ENCODE measurements at regions not wholly inside any gene's neighbourhood (a gene's known extent, or its start where the extent isn't known, plus 50 kb on each side); places are given as distances from the start of the nearest gene placed in this dataset.

- H3K4me3 ChIP-seq (replicated peaks in 1 of 2; ENCODE audit: low read depth in 2 of 2, low read length in 2 of 2) = no peak overlapping the region
- no peak for TF ChIP-seq CTCF (IDR thresholded peaks at IDR 0.05; ENCODE audit: low read depth, low read length)
- DNase-seq (ENCODE audit: low read depth in 2 of 2) = no peak
These were observed 323.0 kb downstream of the C7orf25 start for GRCh38 chr7:42588876-42589275.

GRCh38 chr7:42587806-42588205 lies 324.1 kb downstream of the C7orf25 start:
- TF ChIP-seq CTCF (IDR thresholded peaks at IDR 0.05; ENCODE audit: low read depth, low read length) = no peak
- no peak for DNase-seq (ENCODE audit: low read depth in 2 of 2)
- H3K4me3 ChIP-seq (replicated peaks in 1 of 2; ENCODE audit: low read depth in 2 of 2, low read length in 2 of 2) = no peak overlapping the region

GRCh38 chr7:42580061-42580460 lies 331.8 kb downstream of the C7orf25 start:
- no peak overlapping the region for H3K4me3 ChIP-seq (replicated peaks in 1 of 2; ENCODE audit: low read depth in 2 of 2, low read length in 2 of 2)
- TF ChIP-seq CTCF (IDR thresholded peaks at IDR 0.05; ENCODE audit: low read depth, low read length) = no peak
- DNase-seq (ENCODE audit: low read depth in 2 of 2) = no peak

- no peak for TF ChIP-seq CTCF (IDR thresholded peaks at IDR 0.05; ENCODE audit: low read depth, low read length)
- no peak for DNase-seq (ENCODE audit: low read depth in 2 of 2)
- no peak overlapping the region for H3K4me3 ChIP-seq (replicated peaks in 1 of 2; ENCODE audit: low read depth in 2 of 2, low read length in 2 of 2)
These were observed 336.7 kb downstream of the C7orf25 start for GRCh38 chr7:42575171-42575570.

GRCh38 chr7:42574685-42575084 lies 337.2 kb downstream of the C7orf25 start:
- no peak overlapping the region for H3K4me3 ChIP-seq (replicated peaks in 1 of 2; ENCODE audit: low read depth in 2 of 2, low read length in 2 of 2)
- peak in 1 of 2 donors; percentile 23 for DNase-seq (ENCODE audit: low read depth in 2 of 2)
- TF ChIP-seq CTCF (IDR thresholded peaks at IDR 0.05; ENCODE audit: low read depth, low read length) = peak; percentile 33

GRCh38 chr7:42573881-42574672 lies 337.1 kb upstream of the GLI3 start:
- no peak for TF ChIP-seq CTCF (IDR thresholded peaks at IDR 0.05; ENCODE audit: low read depth, low read length)
- no peak overlapping the region for H3K4me3 ChIP-seq (replicated peaks in 1 of 2; ENCODE audit: low read depth in 2 of 2, low read length in 2 of 2)
- DNase-seq (ENCODE audit: low read depth in 2 of 2) = peak; percentile 19 to 29

GRCh38 chr7:42572561-42572960 lies 335.6 kb upstream of the GLI3 start:
- TF ChIP-seq CTCF (IDR thresholded peaks at IDR 0.05; ENCODE audit: low read depth, low read length) = no peak
- no peak for DNase-seq (ENCODE audit: low read depth in 2 of 2)
- H3K4me3 ChIP-seq (replicated peaks in 1 of 2; ENCODE audit: low read depth in 2 of 2, low read length in 2 of 2) = no peak overlapping the region
